WERI-Rb-1 (cell line): ENCODE measurements at regions not wholly inside any gene's neighbourhood (a gene's known extent, or its start where the extent isn't known, plus 50 kb on each side); places are given as distances from the start of the nearest gene placed in this dataset.

Source experiments
- DNase-seq: peaks from one replicate; pipeline ENCODE4 v3.0.0-alpha.2; 2020
- H3K27ac ChIP-seq: fragments of 250-450 bp; sonication (Bioruptor Pico); 2 replicates; pipeline ENCODE4 v1.5.1; 2020; ENCODE audit warnings: mild to moderate bottlenecking, moderate library complexity
- H3K27me3 ChIP-seq: fragments of 250-450 bp; sonication (Bioruptor Pico); 2 replicates; pipeline ENCODE4 v1.5.1; 2021; ENCODE audit warnings: mild to moderate bottlenecking, low read depth, moderate library complexity; ENCODE audit not compliant: insufficient read depth, severe bottlenecking
- H3K36me3 ChIP-seq: fragments of 250-450 bp; sonication (Bioruptor Pico); 2 replicates; pipeline ENCODE4 v1.5.1; 2020; ENCODE audit warnings: mild to moderate bottlenecking, moderate library complexity
- H3K4me3 ChIP-seq: 2 replicates; pipeline ENCODE4 v1.5.1; 2011; ENCODE audit warnings: low read depth, mild to moderate bottlenecking, control low read depth, low read length
- H3K9me3 ChIP-seq: fragments of 250-450 bp; sonication (Bioruptor Pico); 2 replicates; pipeline ENCODE4 v1.5.1; 2021; ENCODE audit warnings: mild to moderate bottlenecking, moderate library complexity; ENCODE audit not compliant: severe bottlenecking
- CTCF ChIP-seq: IDR thresholded peaks from 2 replicates; pipeline ENCODE4 v1.5.1; 2011; ENCODE audit warnings: low read depth, mild to moderate bottlenecking, control low read depth, inconsistent platforms, low read length

- H3K9me3 ChIP-seq: no peaks in the 10 kb centered on the region
- peaks cover 3% of the 10 kb centered on the region for H3K27me3 ChIP-seq
- H3K36me3 ChIP-seq: no peaks in the 10 kb centered on the region
- TF ChIP-seq CTCF: no peak
- no peak for DNase-seq
- no peak overlapping the region for H3K27ac ChIP-seq
- no peak overlapping the region for H3K4me3 ChIP-seq
These were observed 51.9 kb upstream of the DBX2 start for GRCh38 chr12:45102818-45103217.

GRCh38 chr12:45105996-45106395, 55.1 kb upstream of the DBX2 start:
- Histone ChIP-seq H3K4me3 (no peak overlapping the region), H3K27ac (no peak overlapping the region), H3K27me3 (no peaks in the 10 kb centered on the region), H3K9me3 (no peaks in the 10 kb centered on the region), H3K36me3 (no peaks in the 10 kb centered on the region)
- DNase-seq: no peak
- TF ChIP-seq CTCF: no peak

GRCh38 chr12:45112306-45112705, 61.4 kb upstream of the DBX2 start:
- DNase-seq: no peak
- Histone ChIP-seq H3K27me3 (no peaks in the 10 kb centered on the region), H3K9me3 (no peaks in the 10 kb centered on the region), H3K27ac (no peak overlapping the region), H3K4me3 (no peak overlapping the region), H3K36me3 (no peaks in the 10 kb centered on the region)
- no peak for TF ChIP-seq CTCF

- Histone ChIP-seq H3K27ac (no peak overlapping the region), H3K27me3 (no peaks in the 10 kb centered on the region), H3K36me3 (no peaks in the 10 kb centered on the region), H3K4me3 (no peak overlapping the region), H3K9me3 (no peaks in the 10 kb centered on the region)
- TF ChIP-seq CTCF: 0 out of 2 replicates have a peak, but pooled peaks have one; percentile 8
- no peak for DNase-seq
These were observed 70.3 kb upstream of the DBX2 start for GRCh38 chr12:45121224-45121623.

GRCh38 chr12:45122768-45123380, 72.0 kb upstream of the DBX2 start:
- H3K9me3 ChIP-seq: no peaks in the 10 kb centered on the region
- H3K4me3 ChIP-seq: no peak overlapping the region
- H3K36me3 ChIP-seq: no peaks in the 10 kb centered on the region
- peak; percentile 21 for DNase-seq
- H3K27ac ChIP-seq: no peak overlapping the region
- TF ChIP-seq CTCF: peak; percentile 55
- H3K27me3 ChIP-seq: no peaks in the 10 kb centered on the region

- no peak overlapping the region for H3K4me3 ChIP-seq
- TF ChIP-seq CTCF: no peak
- no peaks in the 10 kb centered on the region for H3K9me3 ChIP-seq
- no peak overlapping the region for H3K27ac ChIP-seq
- no peak for DNase-seq
- H3K27me3 ChIP-seq: no peaks in the 10 kb centered on the region
- H3K36me3 ChIP-seq: no peaks in the 10 kb centered on the region
These were observed 73.7 kb upstream of the DBX2 start for GRCh38 chr12:45124485-45125155.
